HG03060 (cell line): ENCODE measurements at regions not wholly inside any gene's neighbourhood (a gene's known extent, or its start where the extent isn't known, plus 50 kb on each side); places are given as distances from the start of the nearest gene placed in this dataset.
"Not testable (repeated sequence)": the region's sequence is repeated elsewhere in the genome, so short reads cannot be mapped to it uniquely, and the experiment has no call there.

Experiments used
- ATAC-seq: cut with Tn5 transposase; IDR thresholded peaks from one replicate; pipeline ENCODE4 v1.9.1; 2021; ENCODE audit warnings: low read depth, moderate number of reproducible peaks; ENCODE audit not compliant: unreplicated experiment

DNA sequence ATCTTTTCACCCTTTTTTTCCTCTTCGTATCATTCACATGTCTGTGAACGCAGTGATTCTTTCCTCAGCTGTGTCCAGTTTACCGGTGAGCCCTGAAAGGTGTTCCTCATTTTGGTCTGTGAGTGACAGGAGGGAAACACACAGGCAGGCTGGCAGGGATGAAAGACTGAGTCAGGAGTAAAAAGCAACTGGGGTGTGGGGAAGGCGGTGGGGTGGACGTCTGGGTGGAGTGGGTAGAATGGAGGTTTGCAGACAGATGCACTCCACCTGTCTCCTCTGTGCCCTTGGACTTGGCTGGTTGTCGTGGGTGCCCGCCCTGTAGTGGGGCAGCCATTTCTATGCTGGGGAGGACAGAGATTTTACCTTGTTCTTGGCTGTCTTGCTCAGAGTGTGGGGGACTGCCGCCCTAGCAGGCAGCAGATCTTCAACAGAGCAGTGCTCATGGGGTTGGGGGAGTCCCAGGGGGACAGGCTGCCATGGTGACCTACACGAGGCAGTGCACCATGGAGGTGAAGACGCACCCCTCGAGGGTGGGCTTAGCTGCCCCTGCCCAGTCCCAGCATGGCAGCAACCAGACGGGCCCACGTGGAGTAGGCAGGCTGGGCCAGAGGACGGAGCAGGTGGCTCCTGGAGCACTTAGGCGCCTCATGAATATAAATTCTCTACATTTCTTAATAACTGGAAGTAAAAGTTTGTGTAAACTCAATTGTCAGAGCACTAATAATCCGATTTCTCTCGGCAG, 603.7 kb downstream of the TBC1D22A start:
- no peak for ATAC-seq

DNA sequence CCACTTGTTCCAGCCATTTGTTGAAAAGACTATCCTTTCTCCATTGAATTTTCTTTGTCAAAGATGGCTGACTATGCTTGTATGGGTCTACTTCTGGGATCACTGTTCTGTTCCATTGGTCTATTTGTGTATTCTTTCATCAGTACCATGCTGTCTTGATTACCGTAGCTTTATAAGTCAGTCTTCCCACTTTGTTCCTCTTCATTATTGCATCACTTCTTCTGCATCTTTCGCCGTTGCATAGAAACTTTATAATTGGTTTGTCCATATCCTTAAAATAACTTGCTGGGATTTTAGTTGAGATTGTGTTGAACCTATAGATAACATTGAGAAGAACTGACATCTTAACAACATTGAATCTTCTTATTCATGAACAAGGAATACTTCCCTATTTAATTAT, 598.8 kb downstream of the TBC1D22A start:
- ATAC-seq: no peak

GRCh38 chr22:47357493-47357892, 595.0 kb downstream of the TBC1D22A start:
- no peak for ATAC-seq

- ATAC-seq: no peak
Observed at GRCh38 chr22:47357086-47357485, 594.6 kb downstream of the TBC1D22A start.

- no peak for ATAC-seq
Observed at GRCh38 chr22:47356511-47357011, 594.1 kb downstream of the TBC1D22A start.

DNA sequence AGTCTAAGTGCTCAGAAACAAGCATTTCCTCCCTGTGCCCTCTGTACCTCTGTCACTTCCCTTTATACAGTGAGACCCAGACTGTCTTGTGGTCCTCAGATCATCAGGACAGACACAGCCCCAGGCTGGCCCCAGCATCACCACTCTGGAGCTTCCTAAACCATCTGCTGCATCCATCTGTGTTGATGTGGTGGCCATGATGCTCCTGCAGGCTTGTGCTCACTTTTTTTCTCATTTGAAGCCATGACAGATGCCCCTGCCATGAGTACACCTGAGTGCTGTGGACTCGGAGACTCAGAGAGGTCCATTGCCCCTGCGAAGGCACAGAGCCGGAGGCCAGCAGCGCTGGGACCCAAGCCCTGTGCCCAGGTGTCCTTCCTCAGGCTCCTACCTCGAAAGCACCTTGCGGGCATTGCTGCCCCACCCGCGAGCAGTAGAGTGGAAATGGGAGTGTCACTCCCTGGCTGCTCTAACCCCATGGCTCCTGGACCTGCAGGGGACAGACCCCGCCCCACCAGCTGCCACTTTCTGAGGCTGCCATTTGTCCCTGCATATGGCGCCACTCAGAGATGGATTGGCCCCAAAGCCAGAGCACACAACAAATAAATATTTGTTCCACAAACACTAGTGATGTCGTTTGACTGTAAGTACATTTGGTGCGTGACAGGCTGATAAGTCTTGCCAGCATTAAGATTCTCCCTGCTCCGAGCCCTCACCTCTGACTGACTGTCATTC, 593.5 kb downstream of the TBC1D22A start:
- no peak for ATAC-seq

DNA sequence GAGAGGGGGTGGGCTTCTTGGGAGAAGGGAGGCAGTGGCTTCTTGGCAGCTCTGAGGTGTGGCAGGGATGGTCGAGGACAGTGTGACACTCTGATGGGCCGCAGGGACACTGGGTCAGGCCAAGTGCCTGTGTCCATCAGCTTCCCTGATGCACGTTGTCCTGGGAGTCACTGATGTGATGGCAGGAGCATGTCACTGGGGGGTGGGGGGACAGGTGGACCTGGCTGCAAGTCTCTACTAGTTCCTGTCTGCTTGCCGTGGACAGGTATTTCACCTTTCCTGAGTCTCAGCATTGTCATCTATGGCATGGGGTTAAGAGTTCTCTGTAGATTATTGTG, 592.9 kb downstream of the TBC1D22A start:
- no peak for ATAC-seq

DNA sequence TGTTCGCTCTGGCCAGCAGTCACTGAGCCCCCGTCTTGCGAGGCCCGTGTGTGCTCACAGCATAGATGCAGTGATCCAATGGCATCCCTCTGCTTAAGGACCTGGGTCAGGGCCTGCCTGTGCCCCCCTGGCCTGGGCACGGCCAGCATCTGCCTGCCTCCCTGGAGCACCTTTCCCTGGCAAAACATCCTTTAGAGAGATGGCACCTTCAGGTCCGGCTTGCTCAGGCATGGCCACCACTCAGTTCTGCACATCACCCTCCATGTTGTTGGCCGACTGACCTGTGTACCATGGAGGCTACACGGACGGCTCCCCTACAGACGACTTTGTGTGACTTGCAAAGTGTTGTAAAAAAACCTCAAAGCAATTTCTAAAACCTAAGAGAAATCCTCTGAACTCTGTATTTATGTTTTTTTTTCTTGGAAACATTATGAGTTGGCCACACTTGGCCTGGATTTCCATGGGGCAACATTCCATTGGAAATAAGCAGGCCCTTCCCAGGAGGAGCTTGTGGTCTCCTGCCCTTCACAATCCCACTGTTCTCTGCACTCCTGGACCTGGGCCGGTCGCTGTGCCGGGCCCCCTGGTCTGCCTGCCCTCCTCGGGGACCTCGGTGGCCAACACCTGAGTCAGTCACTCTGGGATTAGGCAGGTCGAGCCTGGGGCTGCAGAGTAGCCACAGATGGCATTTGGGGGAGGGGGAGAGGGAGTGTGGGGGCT, 592.4 kb downstream of the TBC1D22A start:
- ATAC-seq: no peak

GRCh38 chr22:47352920-47353700, 590.7 kb downstream of the TBC1D22A start:
- no peak for ATAC-seq

DNA sequence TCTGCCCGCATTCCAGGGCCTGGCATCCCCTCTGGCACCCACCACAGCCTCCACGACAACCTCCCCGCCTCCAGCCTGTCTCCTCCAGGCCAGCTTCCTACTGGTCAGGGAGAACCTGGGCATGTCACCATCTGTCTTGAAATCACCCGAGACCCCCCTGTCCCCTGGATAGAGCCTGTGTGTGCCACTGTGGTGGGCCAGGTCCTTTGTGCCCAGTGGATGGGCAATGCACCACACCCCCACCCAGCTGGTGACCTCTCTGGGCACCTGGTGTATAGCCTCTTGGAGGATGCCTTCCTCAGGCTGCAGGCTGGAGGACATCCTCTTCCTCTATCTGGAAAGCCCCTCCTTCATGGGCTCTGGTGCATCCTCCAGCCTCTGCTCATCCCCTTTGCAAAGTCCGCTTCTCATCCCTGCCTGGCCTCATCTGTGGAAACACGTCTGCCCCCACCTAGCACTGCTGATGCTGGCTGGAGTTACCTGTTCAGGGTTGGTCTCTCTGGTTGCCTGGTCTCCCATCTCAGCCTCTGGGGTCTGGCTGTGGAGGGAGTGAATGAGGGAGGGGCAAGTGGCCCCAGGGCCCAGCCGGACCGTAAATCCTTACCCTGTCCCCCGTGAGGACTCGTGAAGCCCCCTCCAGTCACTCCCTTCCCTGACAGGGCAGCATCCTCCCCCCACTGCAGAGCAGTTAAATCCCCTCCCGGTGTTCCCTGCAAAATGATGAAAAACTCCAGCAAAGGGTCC, 589.6 kb downstream of the TBC1D22A start:
- ATAC-seq: no peak

DNA sequence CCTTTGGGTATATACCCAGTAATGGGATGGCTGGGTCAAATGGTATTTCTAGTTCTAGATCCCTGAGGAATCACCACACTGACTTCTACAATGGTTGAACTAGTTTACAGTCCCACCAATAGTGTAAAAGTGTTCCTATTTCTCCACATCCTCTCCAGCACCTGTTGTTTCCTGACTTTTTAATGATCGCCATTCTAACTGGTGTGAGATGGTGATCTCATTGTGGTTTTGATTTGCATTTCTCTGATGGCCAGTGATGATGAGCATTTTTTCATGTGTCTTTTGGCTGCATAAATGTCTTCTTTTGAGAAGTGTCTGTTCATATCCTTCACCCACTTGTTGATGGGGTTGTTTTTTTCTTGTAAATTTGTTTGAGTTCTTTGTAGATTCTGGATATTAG, 583.8 kb downstream of the TBC1D22A start:
- ATAC-seq: not testable (repeated sequence)

DNA sequence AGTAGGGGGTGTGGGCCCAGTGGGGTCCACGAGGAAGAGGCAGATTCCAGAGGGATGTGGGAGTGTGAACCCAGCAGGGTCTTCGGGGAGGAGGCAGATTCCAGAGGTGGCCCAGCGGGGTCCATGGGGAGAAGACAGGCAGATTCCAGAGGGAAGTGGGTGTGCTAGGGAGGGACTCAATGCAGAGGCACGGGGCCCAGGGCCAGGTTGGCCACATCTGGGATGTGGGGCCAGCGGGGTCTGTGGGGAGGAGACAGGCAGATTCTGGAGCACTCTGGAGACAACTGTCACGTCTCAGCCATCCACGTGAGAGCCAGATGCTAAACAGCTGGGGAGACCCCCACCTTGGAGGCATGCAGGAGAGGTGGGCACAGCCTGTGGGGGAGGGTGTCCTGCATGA, 582.6 kb downstream of the TBC1D22A start:
- ATAC-seq: no peak

- ATAC-seq: no peak
Observed at GRCh38 chr22:47344414-47344813, 582.0 kb downstream of the TBC1D22A start.

GRCh38 chr22:47343611-47344010, 581.2 kb downstream of the TBC1D22A start:
- no peak for ATAC-seq

- ATAC-seq: no peak
Observed at GRCh38 chr22:47342446-47342845, 580.0 kb downstream of the TBC1D22A start.

DNA sequence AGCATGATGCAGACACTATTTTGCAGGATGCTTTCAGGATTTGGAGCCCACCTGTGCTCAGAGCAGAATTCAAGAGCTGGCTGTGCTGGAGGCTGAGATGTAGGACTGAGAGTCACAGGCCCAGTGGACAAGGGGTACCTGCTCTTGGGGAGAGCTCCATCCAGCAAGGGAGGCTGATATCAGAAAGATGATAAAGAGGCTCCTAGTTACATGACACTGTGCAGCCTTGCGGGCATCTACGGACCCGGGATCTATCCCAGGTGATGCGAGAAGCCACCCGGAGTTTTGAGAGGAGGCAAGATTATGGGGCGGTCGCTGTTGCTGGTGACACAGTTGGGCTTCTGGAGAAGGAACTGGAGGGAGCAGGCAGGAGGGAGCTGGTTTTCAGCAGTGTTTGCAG, 579.0 kb downstream of the TBC1D22A start:
- ATAC-seq: no peak

GRCh38 chr22:47340851-47341436, 578.5 kb downstream of the TBC1D22A start:
- no peak for ATAC-seq

DNA sequence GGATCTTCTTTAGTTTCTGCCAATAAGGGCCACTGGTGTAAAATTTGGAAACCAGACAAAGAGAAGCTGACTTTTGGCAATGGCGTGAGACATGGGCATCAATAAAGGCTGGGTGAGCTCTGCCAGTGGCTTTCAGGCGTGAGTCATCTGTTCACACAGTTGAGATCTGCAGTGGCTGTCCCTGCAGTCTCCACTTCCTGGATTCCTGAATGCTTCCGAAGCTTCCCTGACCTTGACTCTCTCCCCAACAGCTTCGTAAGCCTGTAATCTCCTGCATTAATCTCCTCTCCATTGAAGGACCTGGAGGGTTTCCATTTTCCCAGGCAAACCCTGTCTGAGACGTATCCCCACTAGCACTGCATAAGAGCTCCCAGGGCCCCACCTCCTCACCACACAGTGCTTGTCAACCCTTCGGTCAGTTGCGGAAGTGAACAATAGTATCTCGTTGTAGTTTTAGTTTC, 574.7 kb downstream of the TBC1D22A start:
- no peak for ATAC-seq

GRCh38 chr22:47335958-47336357, 573.5 kb downstream of the TBC1D22A start:
- no peak for ATAC-seq
